GM18870 (cell line): ENCODE measurements at regions not wholly inside any gene's neighbourhood (a gene's known extent, or its start where the extent isn't known, plus 50 kb on each side); places are given as distances from the start of the nearest gene placed in this dataset.
"Not testable (repeated sequence)": the region's sequence is repeated elsewhere in the genome, so short reads cannot be mapped to it uniquely, and the experiment has no call there.

ENCODE experiments used
- ATAC-seq: cut with Tn5 transposase; IDR thresholded peaks from one replicate; pipeline ENCODE4 v1.9.1; 2021; ENCODE audit warnings: moderate library complexity; ENCODE audit not compliant: unreplicated experiment

GRCh38 chr4:95898226-95898625 is 58.3 kb downstream of the PDHA2 start:
- no peak for ATAC-seq

GRCh38 chr4:95909211-95909610 is 69.3 kb downstream of the PDHA2 start:
- ATAC-seq = no peak

GRCh38 chr4:95910749-95911148 is 70.9 kb downstream of the PDHA2 start:
- ATAC-seq = no peak

DNA sequence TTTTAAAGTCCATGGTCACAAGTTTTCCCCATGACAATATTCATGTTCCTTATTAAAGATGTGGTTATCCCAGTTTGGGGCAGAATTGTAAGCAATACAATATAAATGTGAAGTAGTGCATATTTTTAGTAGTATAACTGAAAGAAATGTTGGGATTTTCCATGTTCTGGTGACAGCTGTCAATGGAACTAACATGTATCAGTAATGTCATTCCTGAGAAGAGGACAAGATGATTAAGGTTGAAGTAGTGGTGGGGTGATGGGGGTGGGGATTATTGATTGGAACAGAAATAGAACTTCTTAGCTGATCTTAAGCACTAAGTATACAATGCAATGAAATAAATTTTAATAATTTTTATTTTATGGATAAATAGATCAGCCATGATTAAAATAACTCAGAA is 81.6 kb downstream of the PDHA2 start:
- no peak for ATAC-seq

- ATAC-seq = no peak
Observed at GRCh38 chr4:95929448-95930064, 89.7 kb downstream of the PDHA2 start.

GRCh38 chr4:95939141-95939540 is 99.2 kb downstream of the PDHA2 start:
- ATAC-seq = no peak

GRCh38 chr4:95949136-95949765 is 109.4 kb downstream of the PDHA2 start:
- no peak for ATAC-seq

DNA sequence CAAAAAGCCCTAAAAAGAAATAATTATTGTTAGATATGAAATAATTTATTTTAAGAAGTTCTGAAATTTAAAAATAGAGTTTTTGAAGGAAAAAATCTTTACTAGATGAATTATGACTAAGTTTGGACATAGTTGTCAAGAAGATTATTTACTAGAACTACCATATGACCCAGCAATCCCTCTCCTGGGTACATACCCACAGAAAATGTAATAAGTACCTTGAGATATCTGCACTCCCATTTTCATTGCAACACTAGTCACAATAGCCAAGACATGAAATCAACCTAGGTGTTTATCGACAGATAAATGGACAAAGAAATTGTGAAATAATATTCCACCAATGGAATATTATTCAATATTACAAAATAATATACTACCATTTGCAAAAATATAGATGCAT is 109.9 kb downstream of the PDHA2 start:
- no peak for ATAC-seq

DNA sequence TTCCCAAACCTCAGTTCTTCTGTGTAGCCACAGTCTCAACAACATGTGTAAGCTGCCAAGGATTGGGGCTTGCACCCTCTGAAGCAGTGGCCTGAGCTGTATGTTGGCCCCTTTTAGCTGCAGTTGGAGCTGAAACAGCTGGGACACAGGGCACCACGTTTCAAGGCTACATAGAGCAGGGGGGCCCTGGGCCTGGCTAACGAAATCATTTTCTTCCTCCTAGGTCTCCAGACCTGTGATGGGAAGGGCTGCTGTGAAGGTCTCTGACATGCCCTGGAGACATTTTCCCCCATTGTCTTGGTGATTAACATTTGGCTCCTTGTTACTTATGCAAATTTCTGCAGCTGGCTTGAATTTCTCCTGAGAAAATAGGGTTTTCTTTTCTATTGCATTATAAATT is 112.6 kb downstream of the PDHA2 start:
- not testable (repeated sequence) for ATAC-seq

GRCh38 chr4:95956094-95956493 is 116.2 kb downstream of the PDHA2 start:
- ATAC-seq = no peak

DNA sequence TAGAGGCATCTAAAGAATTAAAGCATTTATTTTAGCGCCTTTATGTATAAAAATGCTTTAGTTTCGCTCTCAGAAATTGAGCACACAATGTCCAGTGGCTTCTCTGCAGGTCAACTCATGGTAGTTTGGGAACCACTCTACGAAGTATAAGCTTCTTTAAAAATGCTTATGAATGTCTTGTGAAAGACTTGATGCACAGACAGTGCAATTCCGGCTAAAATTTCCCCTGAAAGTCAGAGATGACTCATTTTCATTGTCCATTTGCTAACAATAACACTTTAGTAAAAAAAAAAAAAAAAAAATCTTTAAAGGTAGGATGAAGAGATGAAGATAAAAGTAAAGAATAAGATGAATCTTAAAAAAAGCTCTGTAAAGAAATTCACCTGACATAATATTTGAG is 117.2 kb downstream of the PDHA2 start:
- ATAC-seq = no peak

DNA sequence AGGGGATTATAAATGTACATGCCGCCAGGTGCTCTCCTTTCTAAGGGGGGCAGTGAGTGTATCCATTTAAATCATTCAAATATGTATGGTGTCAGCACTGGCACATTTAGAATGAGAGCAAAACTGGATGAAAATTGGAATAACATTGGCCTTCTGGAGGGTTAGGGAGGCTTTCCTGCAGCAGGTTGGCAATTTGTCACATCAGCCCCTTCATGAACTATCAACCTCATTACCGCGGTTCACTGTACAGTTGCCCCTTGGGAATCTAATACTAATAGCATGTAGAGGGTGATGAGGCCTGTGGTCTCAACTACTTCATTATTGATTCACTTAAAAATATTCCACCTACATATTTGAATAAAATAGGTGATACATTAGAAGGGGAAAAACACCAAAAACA is 117.9 kb downstream of the PDHA2 start:
- no peak for ATAC-seq

GRCh38 chr4:95959182-95959581 is 119.3 kb downstream of the PDHA2 start:
- no peak for ATAC-seq

DNA sequence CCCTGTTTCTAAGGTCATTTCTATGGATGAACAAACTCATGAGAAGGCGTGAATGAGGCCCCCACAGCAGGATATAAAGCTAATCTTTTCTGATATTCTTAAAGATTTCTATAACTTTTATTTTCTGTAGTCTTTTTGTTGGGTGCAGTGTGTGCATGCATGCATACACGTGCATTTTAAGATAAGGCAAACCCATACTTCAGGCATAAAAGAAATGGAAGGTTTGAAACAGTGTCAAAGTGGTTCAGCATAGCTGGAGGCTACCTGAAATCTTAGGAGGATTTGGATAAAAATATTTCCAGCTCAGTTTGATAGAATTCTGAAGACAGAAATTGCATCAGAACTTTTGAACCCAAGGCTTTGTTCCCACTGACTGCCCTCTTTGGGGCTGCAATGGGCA is 119.7 kb downstream of the PDHA2 start:
- no peak for ATAC-seq

GRCh38 chr4:95963456-95963855 is 123.6 kb downstream of the PDHA2 start:
- ATAC-seq = no peak

DNA sequence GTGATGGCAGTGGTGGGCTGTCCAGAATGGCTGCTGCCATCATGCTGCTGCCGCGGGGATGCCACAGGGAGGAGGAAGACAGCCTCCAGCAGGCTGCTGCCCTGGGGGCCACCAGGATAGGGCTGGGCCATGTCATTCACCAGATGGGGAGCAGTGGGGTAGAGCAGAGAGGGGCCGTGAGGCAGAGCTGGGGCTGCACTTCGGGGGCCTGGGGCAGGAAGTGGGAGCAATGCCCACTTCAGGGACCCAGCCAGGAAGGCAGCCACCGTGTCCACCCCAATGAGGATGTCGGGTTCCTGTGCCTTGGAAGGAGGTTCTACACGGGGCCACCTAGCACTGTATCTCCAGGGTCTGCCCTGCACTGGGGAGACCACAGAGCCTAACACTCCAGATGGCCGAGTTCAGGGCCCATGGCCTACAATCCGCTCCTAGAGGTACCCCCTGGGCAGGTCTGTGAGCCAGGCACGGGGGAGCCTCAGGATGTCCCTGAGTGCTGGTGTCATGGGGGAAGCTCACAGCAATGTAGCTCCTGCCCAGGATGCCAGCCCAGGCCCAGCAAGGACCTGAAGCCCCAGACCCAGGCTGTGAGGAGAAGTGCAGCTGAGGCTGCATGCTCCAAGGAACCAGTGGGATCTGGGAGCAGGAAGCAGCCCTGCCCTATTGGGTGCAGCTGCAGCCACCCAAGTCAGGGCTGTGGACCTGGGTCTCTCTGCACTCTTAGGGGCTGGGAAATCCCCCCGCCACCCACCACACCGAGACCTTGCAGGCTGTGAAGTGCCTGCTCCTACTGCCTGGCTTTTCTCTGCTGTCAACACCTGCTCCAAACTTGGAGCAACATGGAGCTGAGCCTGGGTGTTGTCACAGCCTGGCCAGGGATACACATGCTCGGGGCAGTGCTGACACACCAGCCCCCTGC is 140.3 kb downstream of the PDHA2 start:
- no peak for ATAC-seq

DNA sequence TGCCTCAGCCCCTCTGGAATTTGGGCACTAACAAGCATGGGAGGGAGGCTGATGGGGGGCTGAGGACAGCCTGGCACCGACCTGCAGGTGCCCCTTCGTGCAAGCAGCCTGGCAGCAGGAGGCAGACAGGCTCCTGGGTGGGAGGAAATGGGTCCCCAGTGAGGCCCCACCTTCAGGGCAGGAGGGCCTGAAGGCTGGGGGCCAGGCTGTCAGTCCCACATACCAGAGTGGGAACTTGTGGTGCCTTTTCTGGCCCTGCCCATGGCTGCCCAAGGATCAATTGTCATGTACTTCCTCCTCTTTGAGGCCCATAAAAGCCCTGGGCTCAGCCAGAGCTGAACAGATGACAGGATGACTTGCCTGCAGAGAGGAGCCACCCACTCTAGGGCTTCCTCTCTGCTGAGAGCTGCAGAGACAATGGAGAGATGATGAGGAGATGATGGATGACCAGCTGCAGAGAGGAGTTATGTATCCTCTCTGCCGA is 141.0 kb downstream of the PDHA2 start:
- ATAC-seq = no peak

- ATAC-seq = no peak
Observed at GRCh38 chr4:95981591-95981990, 141.7 kb downstream of the PDHA2 start.

GRCh38 chr4:95982516-95982915 is 142.6 kb downstream of the PDHA2 start:
- ATAC-seq = no peak

- ATAC-seq = no peak
Observed at GRCh38 chr4:95984081-95984480, 144.2 kb downstream of the PDHA2 start.

- peak; percentile 65 for ATAC-seq
Observed at GRCh38 chr4:95985051-95985450, 145.2 kb downstream of the PDHA2 start.
